ENCODE measurements at regions not wholly inside any gene's neighbourhood (a gene's known extent, or its start where the extent isn't known, plus 50 kb on each side); places are given as distances from the start of the nearest gene placed in this dataset.

DNA sequence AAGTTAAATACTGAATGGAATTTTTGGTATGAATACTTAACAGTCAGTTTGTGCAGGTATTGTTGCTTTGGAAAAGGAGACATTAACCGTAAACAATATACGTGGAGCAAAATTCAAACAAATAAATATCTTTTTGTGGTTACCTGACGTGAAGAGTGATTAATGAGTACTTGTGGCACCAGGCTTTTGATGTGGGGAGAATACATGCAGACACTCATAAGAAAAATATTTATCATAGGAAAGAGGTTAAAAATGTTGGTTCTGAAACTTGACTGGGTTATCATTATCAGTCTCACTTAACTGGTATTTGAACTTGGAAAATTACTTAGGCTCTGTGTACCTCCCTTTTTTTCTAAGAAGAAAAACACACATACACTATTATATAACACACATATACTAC, 136.4 kb upstream of the NDST4 start:
- Histone ChIP-seq H3K9me3 (ENCODE audit: control insufficient read depth, insufficient read depth, low read length) (no peaks in the 10 kb centered on the region), H3K4me1 (ENCODE audit: control insufficient read depth, insufficient read depth, low read length) (no peaks in the 10 kb centered on the region), H3K36me3 (ENCODE audit: control insufficient read depth, insufficient read depth, low read length) (no peaks in the 10 kb centered on the region), H3K27me3 (ENCODE audit: control insufficient read depth, insufficient read depth, low read length) (no peaks in the 10 kb centered on the region), H3K4me3 (ENCODE audit: low read depth, low read length) (no peak overlapping the region), H3K27ac (ENCODE audit: low read depth, low read length) (no peak overlapping the region)
- no peak for DNase-seq (ENCODE audit: low read depth in 4 of 6, low spot score in 6 of 6)
- WGBS (ENCODE audit: insufficient coverage): no CpG with 5 or more reads among the region's 3 CpGs

- no peak overlapping the region for H3K27ac ChIP-seq (ENCODE audit: low read depth, low read length)
- H3K4me3 ChIP-seq (ENCODE audit: low read depth, low read length): no peak overlapping the region
- H3K36me3 ChIP-seq (ENCODE audit: control insufficient read depth, insufficient read depth, low read length): no peaks in the 10 kb centered on the region
- H3K27me3 ChIP-seq (ENCODE audit: control insufficient read depth, insufficient read depth, low read length): no peaks in the 10 kb centered on the region
- peak in 2 of 6 donors; percentile 9 to 45 for DNase-seq (ENCODE audit: low read depth in 4 of 6, low spot score in 6 of 6)
- no CpG with 5 or more reads among the region's 3 CpGs for WGBS (ENCODE audit: insufficient coverage)
- H3K9me3 ChIP-seq (ENCODE audit: control insufficient read depth, insufficient read depth, low read length): no peaks in the 10 kb centered on the region
- no peaks in the 10 kb centered on the region for H3K4me1 ChIP-seq (ENCODE audit: control insufficient read depth, insufficient read depth, low read length)
Measured at GRCh38 chr4:115234405-115235093, 121.1 kb upstream of the NDST4 start.

- Histone ChIP-seq H3K4me3 (ENCODE audit: low read depth, low read length) (no peak overlapping the region), H3K27me3 (ENCODE audit: control insufficient read depth, insufficient read depth, low read length) (no peaks in the 10 kb centered on the region), H3K9me3 (ENCODE audit: control insufficient read depth, insufficient read depth, low read length) (no peaks in the 10 kb centered on the region), H3K36me3 (ENCODE audit: control insufficient read depth, insufficient read depth, low read length) (no peaks in the 10 kb centered on the region), H3K4me1 (ENCODE audit: control insufficient read depth, insufficient read depth, low read length) (no peaks in the 10 kb centered on the region), H3K27ac (ENCODE audit: low read depth, low read length) (no peak overlapping the region)
- DNase-seq (ENCODE audit: low read depth in 4 of 6, low spot score in 6 of 6): no peak
- no CpG with 5 or more reads among the region's 2 CpGs for WGBS (ENCODE audit: insufficient coverage)
Measured at GRCh38 chr4:115233600-115233999, 120.2 kb upstream of the NDST4 start.

DNA sequence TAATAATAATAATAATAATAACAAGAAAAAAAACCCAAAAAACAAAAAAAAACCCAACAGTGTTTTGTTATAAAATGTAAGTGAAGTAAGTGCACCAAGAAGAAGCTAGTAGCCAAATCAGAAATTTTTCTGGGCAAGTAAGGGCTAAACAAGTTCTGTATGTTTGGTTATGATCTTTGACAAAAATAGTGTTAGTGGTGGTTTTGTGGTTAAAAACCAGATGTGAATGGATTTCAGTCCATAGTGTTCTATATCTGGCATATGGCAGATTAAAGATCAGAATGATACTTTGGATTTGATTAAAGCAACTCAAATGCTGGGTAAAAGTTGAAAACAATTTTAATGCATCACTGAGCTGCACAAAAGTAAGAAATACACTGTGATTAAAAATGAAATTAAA, 116.5 kb upstream of the NDST4 start:
- Histone ChIP-seq H3K27me3 (ENCODE audit: control insufficient read depth, insufficient read depth, low read length) (no peaks in the 10 kb centered on the region), H3K36me3 (ENCODE audit: control insufficient read depth, insufficient read depth, low read length) (no peaks in the 10 kb centered on the region), H3K9me3 (ENCODE audit: control insufficient read depth, insufficient read depth, low read length) (no peaks in the 10 kb centered on the region), H3K4me1 (ENCODE audit: control insufficient read depth, insufficient read depth, low read length) (no peaks in the 10 kb centered on the region), H3K27ac (ENCODE audit: low read depth, low read length) (no peak overlapping the region), H3K4me3 (ENCODE audit: low read depth, low read length) (no peak overlapping the region)
- no peak for DNase-seq (ENCODE audit: low read depth in 4 of 6, low spot score in 6 of 6)

GRCh38 chr4:115228851-115229250, 115.4 kb upstream of the NDST4 start:
- H3K27ac ChIP-seq (ENCODE audit: low read depth, low read length): no peak overlapping the region

DNA sequence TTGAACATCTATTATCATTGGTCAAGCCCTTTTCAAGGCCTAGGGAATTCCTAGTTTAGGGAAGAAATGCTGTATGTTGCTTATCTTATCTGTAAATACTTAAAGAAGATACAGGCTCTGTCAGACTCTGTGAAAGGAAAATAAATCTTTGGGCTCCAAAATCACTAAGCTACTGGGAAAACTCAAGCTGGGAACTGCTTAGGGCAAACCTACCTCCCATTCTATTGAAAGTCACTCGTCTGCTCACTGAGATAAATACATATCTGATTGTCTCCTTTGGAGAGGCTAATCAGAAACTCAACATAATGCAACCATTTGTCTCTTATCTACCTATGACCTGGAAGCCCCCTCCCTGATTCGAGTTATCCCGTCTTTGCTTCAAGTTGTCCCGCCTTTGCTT, 108.6 kb upstream of the NDST4 start:
- no peaks in the 10 kb centered on the region for H3K36me3 ChIP-seq (ENCODE audit: control insufficient read depth, insufficient read depth, low read length)
- 100% methylated on average over 2 of the region's 4 CpGs for WGBS (ENCODE audit: insufficient coverage)

More at GRCh38 chr4:115228851-115229250, 115.4 kb upstream of the NDST4 start:
- H3K4me3 ChIP-seq (ENCODE audit: low read depth, low read length): no peak overlapping the region
- H3K4me1 ChIP-seq (ENCODE audit: control insufficient read depth, insufficient read depth, low read length): no peaks in the 10 kb centered on the region
- 40% methylated on average over 2 of the region's 2 CpGs for WGBS (ENCODE audit: insufficient coverage)
- no peaks in the 10 kb centered on the region for H3K27me3 ChIP-seq (ENCODE audit: control insufficient read depth, insufficient read depth, low read length)
- no peaks in the 10 kb centered on the region for H3K9me3 ChIP-seq (ENCODE audit: control insufficient read depth, insufficient read depth, low read length)
- H3K36me3 ChIP-seq (ENCODE audit: control insufficient read depth, insufficient read depth, low read length): no peaks in the 10 kb centered on the region
- no peak for DNase-seq (ENCODE audit: low read depth in 4 of 6, low spot score in 6 of 6)

DNA sequence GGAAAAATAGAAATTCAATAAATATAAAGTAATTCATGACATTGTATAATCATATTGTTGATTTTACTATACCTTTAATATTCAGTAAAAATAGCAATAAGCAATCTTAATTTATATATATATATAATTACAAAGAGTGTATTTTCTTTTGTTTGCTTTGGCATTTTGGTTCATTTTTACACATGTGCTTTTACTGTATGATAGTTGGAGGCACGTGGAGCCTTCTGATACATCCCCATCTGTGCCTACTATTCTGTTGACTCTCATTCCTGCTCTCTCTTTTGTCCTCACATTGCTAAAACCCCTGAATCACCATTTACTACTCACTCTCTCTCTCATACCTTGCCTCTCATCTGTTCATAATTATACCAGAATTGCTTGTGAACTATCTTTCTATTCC, 106.4 kb upstream of the NDST4 start:
- WGBS (ENCODE audit: insufficient coverage): no CpG with 5 or more reads among the region's 1 CpG
- no peak overlapping the region for H3K27ac ChIP-seq (ENCODE audit: low read depth, low read length)

More for the DNA sequence above, 108.6 kb upstream of the NDST4 start:
- Histone ChIP-seq H3K4me1 (ENCODE audit: control insufficient read depth, insufficient read depth, low read length) (no peaks in the 10 kb centered on the region), H3K27ac (ENCODE audit: low read depth, low read length) (no peak overlapping the region), H3K9me3 (ENCODE audit: control insufficient read depth, insufficient read depth, low read length) (no peaks in the 10 kb centered on the region), H3K27me3 (ENCODE audit: control insufficient read depth, insufficient read depth, low read length) (no peaks in the 10 kb centered on the region), H3K4me3 (ENCODE audit: low read depth, low read length) (no peak overlapping the region)
- DNase-seq (ENCODE audit: low read depth in 4 of 6, low spot score in 6 of 6): no peak

GRCh38 chr4:115219315-115219860, 106.0 kb upstream of the NDST4 start:
- H3K4me3 ChIP-seq (ENCODE audit: low read depth, low read length): no peak overlapping the region
- no peak for DNase-seq (ENCODE audit: low read depth in 4 of 6, low spot score in 6 of 6)
- H3K4me1 ChIP-seq (ENCODE audit: control insufficient read depth, insufficient read depth, low read length): no peaks in the 10 kb centered on the region
- 0% methylated on average over 1 of the region's 2 CpGs for WGBS (ENCODE audit: insufficient coverage)
- no peak overlapping the region for H3K27ac ChIP-seq (ENCODE audit: low read depth, low read length)
- H3K27me3 ChIP-seq (ENCODE audit: control insufficient read depth, insufficient read depth, low read length): no peaks in the 10 kb centered on the region
- H3K36me3 ChIP-seq (ENCODE audit: control insufficient read depth, insufficient read depth, low read length): no peaks in the 10 kb centered on the region
- no peaks in the 10 kb centered on the region for H3K9me3 ChIP-seq (ENCODE audit: control insufficient read depth, insufficient read depth, low read length)

More for the DNA sequence above, 106.4 kb upstream of the NDST4 start:
- H3K36me3 ChIP-seq (ENCODE audit: control insufficient read depth, insufficient read depth, low read length): no peaks in the 10 kb centered on the region
- H3K27me3 ChIP-seq (ENCODE audit: control insufficient read depth, insufficient read depth, low read length): no peaks in the 10 kb centered on the region
- DNase-seq (ENCODE audit: low read depth in 4 of 6, low spot score in 6 of 6): no peak
- no peaks in the 10 kb centered on the region for H3K9me3 ChIP-seq (ENCODE audit: control insufficient read depth, insufficient read depth, low read length)
- no peaks in the 10 kb centered on the region for H3K4me1 ChIP-seq (ENCODE audit: control insufficient read depth, insufficient read depth, low read length)
- no peak overlapping the region for H3K4me3 ChIP-seq (ENCODE audit: low read depth, low read length)

- Histone ChIP-seq H3K36me3 (ENCODE audit: control insufficient read depth, insufficient read depth, low read length) (no peaks in the 10 kb centered on the region), H3K9me3 (ENCODE audit: control insufficient read depth, insufficient read depth, low read length) (no peaks in the 10 kb centered on the region), H3K27me3 (ENCODE audit: control insufficient read depth, insufficient read depth, low read length) (no peaks in the 10 kb centered on the region), H3K4me3 (ENCODE audit: low read depth, low read length) (no peak overlapping the region), H3K4me1 (ENCODE audit: control insufficient read depth, insufficient read depth, low read length) (no peaks in the 10 kb centered on the region), H3K27ac (ENCODE audit: low read depth, low read length) (no peak overlapping the region)
- WGBS (ENCODE audit: insufficient coverage): 100% methylated on average over 1 of the region's 3 CpGs
- DNase-seq (ENCODE audit: low read depth in 4 of 6, low spot score in 6 of 6): no peak
Measured at GRCh38 chr4:115215935-115216334, 102.5 kb upstream of the NDST4 start.

- H3K4me3 ChIP-seq (ENCODE audit: low read depth, low read length): no peak overlapping the region
- DNase-seq (ENCODE audit: low read depth in 4 of 6, low spot score in 6 of 6): no peak
- no peaks in the 10 kb centered on the region for H3K9me3 ChIP-seq (ENCODE audit: control insufficient read depth, insufficient read depth, low read length)
- H3K4me1 ChIP-seq (ENCODE audit: control insufficient read depth, insufficient read depth, low read length): no peaks in the 10 kb centered on the region
- WGBS (ENCODE audit: insufficient coverage): no CpG with 5 or more reads among the region's 3 CpGs
- H3K27ac ChIP-seq (ENCODE audit: low read depth, low read length): no peak overlapping the region
- no peaks in the 10 kb centered on the region for H3K36me3 ChIP-seq (ENCODE audit: control insufficient read depth, insufficient read depth, low read length)
- no peaks in the 10 kb centered on the region for H3K27me3 ChIP-seq (ENCODE audit: control insufficient read depth, insufficient read depth, low read length)
Measured at GRCh38 chr4:115213716-115214115, 100.3 kb upstream of the NDST4 start.

All from spinal cord (tissue), 9 donors.